ENCODE measurements at regions not wholly inside any gene's neighbourhood (a gene's known extent, or its start where the extent isn't known, plus 50 kb on each side); places are given as distances from the start of the nearest gene placed in this dataset.
"Not testable (repeated sequence)": the region's sequence is repeated elsewhere in the genome, so short reads cannot be mapped to it uniquely, and the experiment has no call there.

GRCh38 chr2:225820826-225821225 is 421.3 kb downstream of the NYAP2 start:
- no peak for DNase-seq (ENCODE audit: low read depth)
- no peak overlapping the region for H3K4me3 ChIP-seq (ENCODE audit: low read depth, low read length)
- no peak for TF ChIP-seq CTCF (IDR thresholded peaks at IDR 0.05; ENCODE audit: insufficient read depth, low read depth, low read length, missing control alignments)

GRCh38 chr2:225814554-225814953 is 415.0 kb downstream of the NYAP2 start:
- TF ChIP-seq CTCF (IDR thresholded peaks at IDR 0.05; ENCODE audit: insufficient read depth, low read depth, low read length, missing control alignments): no peak

GRCh38 chr2:225806105-225806504 is 406.6 kb downstream of the NYAP2 start:
- TF ChIP-seq CTCF (IDR thresholded peaks at IDR 0.05; ENCODE audit: insufficient read depth, low read depth, low read length, missing control alignments): no peak
- no peak for DNase-seq (ENCODE audit: low read depth)
- no peak overlapping the region for H3K4me3 ChIP-seq (ENCODE audit: low read depth, low read length)

More at GRCh38 chr2:225814554-225814953, 415.0 kb downstream of the NYAP2 start:
- H3K4me3 ChIP-seq (ENCODE audit: low read depth, low read length): no peak overlapping the region
- no peak for DNase-seq (ENCODE audit: low read depth)

GRCh38 chr2:225802076-225802475 is 402.6 kb downstream of the NYAP2 start:
- not testable (repeated sequence) for DNase-seq (ENCODE audit: low read depth); H3K4me3 ChIP-seq (ENCODE audit: low read depth, low read length)

- no peak overlapping the region for H3K4me3 ChIP-seq (ENCODE audit: low read depth, low read length)
- TF ChIP-seq CTCF (IDR thresholded peaks at IDR 0.05; ENCODE audit: insufficient read depth, low read depth, low read length, missing control alignments): no peak
- no peak for DNase-seq (ENCODE audit: low read depth)
Measured at GRCh38 chr2:225797394-225797793, 397.9 kb downstream of the NYAP2 start.

GRCh38 chr2:225794652-225795400 is 395.3 kb downstream of the NYAP2 start:
- DNase-seq (ENCODE audit: low read depth): no peak
- TF ChIP-seq CTCF (IDR thresholded peaks at IDR 0.05; ENCODE audit: insufficient read depth, low read depth, low read length, missing control alignments): no peak
- no peak overlapping the region for H3K4me3 ChIP-seq (ENCODE audit: low read depth, low read length)

- no peak for DNase-seq (ENCODE audit: low read depth)
- H3K4me3 ChIP-seq (ENCODE audit: low read depth, low read length): no peak overlapping the region
- no peak for TF ChIP-seq CTCF (IDR thresholded peaks at IDR 0.05; ENCODE audit: insufficient read depth, low read depth, low read length, missing control alignments)
Measured at GRCh38 chr2:225793736-225794550, 394.4 kb downstream of the NYAP2 start.
